GM19351 (cell line): ENCODE measurements at regions not wholly inside any gene's neighbourhood (a gene's known extent, or its start where the extent isn't known, plus 50 kb on each side); places are given as distances from the start of the nearest gene placed in this dataset.

ENCODE experiments used
- ATAC-seq: cut with Tn5 transposase; IDR thresholded peaks from one replicate; pipeline ENCODE4 v1.9.1; 2021; ENCODE audit warnings: mild to moderate bottlenecking, moderate library complexity; ENCODE audit not compliant: unreplicated experiment

DNA sequence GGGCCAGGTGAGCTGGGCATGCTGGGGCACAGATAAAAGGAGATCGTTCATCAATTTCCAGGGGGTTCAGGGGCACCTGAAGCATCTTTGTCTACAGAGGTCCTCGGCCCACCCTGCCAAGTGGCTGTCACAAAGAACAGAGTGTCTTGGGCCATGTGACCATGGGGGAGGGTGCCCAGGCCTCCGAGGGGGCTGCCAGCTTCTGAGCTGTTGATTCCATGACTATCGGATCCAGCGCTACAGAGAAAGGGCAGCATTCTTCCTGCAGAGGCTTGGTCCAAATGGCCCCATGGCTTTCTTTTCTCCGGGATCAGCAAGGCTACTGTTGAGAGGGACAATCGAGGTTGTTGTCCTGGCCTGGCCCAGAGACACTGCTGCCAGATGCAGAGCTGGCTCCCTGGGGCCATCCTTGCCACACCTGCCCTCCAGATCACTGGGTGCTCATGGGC, 289.2 kb downstream of the ZSWIM6 start:
- no peak for ATAC-seq

DNA sequence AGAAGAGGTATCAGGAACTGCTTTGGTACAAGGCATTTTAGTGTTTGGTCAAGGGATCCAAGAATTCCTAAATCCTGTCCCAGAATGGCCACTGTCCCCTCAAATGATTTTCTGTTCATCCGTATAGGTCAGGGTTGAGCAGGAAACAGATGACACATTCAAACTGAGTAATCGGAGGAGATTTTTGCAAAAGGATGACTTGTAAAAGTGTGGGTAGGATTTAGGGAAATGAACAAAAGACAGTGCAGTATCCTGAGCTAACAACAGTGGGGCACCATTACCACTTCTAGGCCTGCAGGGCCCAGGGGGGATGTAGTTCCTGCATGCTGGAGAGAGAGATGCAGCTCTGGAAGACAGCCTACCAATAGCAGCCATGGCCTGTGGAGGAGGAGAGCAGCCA, 290.1 kb downstream of the ZSWIM6 start:
- no peak for ATAC-seq

DNA sequence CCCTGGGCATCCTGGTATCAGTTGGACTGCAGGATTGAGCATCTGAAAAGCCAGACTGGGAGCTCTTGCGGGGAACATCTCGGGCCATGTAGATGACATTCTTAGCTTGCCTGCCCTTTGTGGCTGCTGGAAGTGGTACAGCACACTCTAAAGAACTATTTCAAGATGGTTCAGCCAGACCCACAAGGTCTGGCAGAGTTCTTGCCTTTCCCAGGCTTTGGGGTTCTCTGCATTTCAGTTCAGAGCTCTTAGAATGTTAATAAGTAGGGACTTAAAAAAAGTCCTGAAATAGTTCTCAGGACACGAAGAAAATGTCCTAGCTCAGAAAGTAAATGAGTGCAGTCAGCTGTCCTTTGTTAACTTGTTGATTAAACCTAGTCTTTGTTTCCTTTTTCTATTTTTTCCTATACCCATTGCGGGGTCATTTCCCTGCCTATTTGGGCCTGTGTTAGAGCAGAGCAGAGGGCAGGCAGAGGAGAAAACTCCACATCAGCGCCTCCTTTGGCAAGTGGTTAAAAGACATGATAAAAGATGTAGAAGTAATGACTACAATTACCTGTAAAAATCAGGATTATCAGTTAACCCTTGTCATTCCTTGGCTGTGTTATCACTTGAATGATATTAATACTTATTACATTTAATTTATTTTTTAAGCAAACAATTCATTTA, 291.5 kb downstream of the ZSWIM6 start:
- ATAC-seq: no peak

DNA sequence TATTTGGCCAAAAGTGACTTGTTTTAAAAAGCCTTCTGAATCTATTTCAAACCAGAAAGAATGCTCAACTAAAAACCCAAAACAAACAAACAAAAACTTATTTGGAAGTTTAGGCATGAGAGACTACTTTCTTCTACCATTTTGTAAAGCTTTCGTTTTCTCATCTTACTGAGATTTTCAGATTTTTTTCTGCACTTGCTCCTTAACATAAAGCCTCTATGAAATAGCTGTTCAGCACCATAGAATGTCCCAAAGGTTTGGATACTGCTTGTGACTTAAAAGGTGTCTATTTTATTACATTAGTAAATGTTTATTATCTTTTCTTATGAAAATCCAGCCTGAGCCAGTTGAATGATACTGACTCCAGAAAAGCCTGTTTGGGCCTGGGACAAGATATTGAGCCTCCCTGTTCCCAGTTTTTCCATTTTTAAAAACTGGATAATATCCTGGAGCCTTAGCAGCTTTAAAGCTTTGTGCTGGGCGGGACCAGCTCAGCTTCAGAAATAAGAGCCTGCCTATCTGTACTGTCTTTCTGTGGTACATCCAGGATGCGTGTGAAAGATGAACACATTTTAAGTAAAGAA, 292.6 kb downstream of the ZSWIM6 start:
- ATAC-seq: no peak

DNA sequence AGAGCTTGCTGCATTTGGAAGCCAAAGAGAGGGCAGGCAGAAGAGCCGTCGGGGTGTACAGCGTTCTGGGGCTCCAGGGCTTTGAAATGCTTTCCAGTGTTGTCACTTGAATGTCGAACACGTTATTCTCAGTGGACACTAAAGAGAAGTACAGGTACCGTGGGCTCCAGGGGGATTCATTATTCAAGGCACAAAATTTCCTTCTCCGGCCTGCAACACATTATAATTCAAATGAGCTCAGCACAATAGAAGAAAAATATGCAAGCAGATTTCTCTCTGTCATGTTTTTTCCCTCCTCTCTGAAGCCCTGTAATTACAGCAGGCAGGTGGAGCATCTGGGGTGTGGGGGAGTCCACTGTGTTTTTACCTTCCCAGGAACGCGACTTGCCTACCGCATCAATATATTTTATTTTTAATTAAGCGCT, 293.1 kb downstream of the ZSWIM6 start:
- ATAC-seq: no peak

DNA sequence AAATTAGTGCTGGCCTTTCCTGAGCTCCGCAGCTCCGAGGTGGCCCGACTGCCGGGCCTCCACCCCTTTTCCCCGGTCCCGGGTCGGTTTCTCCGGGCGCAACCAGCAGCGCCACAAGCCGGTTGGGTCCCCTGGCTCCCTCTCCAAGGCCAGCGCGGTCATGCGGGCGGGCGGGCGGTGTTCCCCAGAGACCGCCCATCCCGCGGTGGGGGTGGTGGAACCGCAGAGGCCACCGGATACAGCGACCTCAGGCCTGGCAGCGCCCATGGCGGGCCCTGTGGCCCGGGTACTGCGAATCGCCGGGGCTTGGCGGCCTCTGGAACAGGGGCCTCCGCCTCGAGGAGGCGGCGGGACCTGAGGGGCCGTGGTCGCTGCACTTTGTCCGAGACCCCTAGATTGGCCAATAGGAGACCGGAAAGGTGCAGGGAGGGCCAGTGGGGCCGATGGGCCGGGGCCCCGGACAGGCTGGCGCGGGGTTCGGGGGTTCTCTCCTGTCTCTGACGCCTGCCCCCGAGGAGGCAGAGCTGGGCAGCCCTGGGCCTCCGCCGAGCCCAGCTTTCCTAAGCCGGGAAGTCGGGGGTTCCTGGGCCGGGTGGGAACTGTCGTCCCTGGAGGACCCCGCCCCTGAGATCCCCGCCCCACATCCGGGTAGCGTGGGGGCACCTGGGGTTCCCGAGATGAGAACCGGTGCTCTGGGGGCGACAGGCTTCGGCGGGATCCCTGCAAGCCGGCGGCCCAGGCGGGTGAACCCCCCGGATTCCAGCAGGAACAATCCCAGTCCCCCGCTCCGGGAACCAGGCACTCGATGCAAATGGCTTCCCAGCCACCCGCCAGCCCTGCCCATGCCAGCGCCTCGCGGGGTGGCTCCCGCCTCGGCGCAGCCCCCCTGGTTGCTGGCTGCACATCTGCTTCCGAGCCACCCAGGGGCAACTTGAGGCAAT, 293.9 kb downstream of the ZSWIM6 start:
- ATAC-seq: peak; percentile 60

DNA sequence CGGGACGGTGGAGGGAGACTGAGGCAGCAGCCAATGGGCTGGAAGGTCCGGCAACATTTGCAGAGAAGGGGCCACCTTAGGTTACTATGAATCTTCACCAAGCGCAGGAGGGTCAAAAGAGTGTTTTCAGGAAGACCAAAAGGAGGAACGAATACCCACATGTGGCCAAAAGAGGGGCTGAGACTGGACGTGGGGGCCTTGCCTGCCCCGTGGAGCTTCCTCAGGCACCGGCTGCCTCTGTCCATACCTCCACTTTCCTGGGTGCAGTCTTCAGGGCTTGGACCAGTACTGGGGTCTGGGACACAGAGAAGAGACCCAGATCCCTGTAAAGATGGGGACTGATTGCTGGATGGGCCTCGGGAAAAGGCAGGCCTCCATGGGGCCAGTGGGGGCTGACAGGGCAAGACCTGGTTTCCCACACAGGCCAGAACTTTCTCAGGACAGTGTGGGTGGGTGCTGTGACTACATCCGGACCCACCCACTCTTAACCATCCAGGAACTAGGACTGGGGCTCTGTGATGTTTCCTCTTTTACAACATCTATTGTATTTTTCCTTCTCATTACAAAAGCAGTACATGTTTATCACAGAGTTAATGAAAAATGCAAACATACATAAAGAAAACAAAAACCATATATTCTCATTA, 294.7 kb downstream of the ZSWIM6 start:
- ATAC-seq: peak; percentile 39

DNA sequence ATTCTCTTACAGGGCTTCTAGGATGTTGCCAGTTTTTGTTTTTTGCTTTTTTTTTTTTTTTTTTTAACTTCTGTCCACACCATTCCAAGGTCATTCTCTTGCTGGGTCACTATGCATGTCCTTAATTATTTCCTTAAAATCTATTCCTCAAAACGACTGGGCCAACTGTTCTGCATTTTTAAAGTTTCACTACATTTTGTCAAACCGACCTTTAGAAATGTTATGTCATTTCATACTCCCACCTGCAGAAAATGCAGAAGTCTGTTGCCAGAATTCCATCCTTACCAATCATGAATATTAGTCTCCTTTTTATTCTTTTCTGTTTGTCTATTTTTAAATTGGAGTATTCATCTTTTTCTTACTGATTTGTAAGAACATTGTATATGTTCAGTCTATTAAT, 295.5 kb downstream of the ZSWIM6 start:
- ATAC-seq: no peak

DNA sequence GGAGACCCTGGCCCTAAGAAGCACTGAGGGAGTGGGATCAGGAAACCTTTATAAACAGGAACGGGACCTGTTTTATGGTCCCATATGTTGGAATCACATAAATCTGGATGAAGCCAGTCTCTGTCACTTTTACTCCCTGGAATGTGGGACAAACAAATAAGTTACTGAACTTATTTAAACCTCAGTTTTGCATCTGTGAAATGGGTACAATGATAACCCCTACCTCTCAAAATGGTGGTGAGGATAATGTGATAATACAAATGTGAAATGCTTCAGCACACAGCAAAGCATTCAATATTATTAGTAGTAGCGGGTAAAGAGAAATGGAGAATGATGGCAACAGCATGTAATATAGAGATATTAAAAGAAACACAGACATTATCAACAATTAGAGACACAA, 298.9 kb downstream of the ZSWIM6 start:
- no peak for ATAC-seq

DNA sequence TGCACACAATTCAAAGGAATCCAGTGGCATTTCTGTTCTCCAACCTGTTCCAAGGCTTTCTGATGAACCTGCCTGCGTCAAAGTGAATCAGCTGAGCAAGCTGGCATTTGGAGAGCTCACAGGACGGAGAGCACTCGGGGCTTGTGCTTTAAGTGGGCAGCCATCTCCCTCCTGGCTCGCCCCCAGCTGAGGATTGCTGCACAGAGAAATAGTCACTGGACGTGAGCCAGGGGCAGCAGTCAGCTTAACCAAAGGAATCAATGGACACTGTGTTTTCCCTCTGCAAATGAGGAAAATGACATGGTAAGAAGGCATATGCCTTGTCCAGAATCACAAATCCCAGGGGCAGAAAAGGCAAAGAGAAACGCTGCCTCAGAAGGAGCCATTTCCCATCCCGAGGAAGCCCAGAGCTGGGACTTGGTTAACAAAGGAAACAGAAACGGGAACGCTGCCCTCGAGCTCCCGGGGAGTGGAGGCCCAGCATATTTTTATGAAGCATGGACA, 299.4 kb downstream of the ZSWIM6 start:
- ATAC-seq: no peak

DNA sequence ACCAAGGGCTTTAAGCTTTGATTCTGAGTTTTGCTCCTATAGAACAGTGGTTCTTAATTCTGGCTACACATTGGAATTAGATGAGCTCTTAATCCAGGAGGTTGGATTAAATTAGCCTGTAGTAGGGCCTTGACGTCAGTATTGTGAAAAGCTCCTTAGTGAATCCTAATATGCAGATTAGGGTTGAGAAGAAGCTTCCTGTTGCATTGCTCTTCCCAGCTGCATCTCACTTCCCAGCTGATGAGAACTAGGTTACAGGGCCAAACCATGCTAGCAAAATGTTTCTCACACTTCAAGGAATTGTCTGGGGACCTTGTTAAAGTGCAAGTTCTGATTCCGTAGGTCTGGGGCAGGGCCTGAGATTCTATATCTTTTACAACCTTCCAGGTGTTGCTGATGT, 300.0 kb downstream of the ZSWIM6 start:
- no peak for ATAC-seq

DNA sequence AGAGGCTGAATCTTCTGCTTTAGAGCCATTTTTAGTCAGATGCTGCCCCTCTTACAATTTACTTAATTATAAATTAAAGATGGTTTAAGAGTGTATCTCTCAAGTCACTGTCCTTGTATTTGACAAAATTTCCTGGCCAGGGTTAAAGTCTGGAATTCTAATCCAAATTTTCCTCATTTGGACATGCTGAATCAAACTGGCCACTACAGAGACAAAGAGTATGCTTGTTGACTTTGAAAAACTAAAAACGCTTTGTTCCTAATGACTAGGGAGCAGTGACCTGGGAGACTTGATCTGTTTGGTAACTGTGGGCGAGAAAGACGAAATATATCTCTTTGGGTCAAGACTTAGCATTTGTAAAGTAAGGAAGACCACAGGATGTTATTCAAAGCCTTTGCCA, 303.2 kb downstream of the ZSWIM6 start:
- ATAC-seq: no peak

DNA sequence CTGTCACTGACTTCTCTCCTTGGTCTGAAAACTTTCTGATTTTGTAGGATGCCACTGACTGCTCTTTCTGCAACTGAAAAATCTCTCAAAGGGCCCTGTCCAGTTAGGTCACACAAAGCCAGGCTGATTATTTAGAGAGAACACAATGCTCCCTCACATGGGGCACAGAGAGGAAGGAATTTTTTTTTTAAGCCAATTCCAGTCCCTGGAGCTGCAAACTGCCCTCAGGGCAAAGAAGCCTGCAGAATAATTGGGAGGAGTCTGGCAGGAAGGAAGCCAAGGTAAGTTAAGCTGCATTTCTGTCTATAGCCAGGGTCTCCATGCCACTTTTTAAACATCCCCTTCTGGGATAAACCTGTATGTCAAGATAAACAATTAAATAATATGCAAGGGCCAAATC, 305.5 kb downstream of the ZSWIM6 start:
- ATAC-seq: no peak

DNA sequence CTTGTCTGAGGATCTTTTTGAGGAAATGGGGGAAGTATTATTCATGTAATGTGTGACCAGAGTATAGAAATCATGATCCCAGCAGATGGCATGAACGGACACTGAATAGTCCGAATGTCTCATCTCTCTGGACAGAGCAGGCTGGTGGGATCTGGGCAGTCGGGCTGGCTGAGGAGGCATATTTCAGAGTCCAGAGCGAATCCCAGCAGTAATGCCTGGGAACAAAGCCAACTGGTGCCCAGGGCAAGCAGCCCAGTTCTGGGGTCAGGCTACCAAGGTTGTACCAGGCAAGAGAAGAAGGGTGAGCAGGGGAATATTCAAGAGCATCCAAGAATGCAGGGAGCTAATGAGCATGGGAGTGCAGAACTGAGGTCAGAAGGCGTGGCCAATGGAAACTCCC, 306.4 kb downstream of the ZSWIM6 start:
- ATAC-seq: no peak

DNA sequence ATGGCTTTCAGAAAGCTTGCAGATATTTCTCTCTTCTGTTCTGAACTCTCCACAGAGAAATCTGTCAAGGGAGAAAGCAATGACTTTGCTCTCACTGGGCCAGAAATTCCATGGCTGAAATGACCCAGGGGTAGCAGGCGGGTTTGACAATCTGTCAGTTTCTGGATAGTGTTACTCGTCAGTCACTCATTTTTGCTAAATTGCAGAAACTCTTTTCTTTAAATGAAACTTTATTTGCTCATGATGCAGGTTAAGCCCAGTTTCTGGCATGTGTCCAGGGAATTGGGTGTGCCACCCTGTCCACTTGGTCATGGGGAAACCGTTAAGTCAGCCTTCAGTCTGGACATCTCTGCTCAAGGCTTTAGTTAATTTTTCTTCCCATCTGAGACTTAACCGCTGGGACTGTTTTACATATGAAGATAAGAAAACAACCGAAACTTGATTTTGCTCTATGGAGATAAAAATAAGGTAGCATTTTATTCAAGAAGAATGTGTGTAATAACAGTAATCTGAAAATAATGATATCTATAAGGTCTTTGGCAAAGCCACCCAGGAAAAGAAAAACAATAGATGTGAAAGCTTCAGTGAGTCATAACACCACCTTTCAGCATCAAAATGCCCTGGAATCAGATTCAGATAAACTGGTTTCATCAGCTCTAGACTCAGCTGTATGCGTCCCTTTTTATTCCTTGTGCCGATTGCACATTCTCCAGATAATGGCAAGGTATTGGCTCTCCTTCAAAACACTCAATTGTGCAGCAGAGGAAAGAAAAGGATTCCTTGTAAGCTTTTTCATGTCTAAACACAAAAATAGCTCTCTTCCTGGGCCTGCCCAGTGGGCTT, 308.3 kb downstream of the ZSWIM6 start:
- ATAC-seq: no peak

DNA sequence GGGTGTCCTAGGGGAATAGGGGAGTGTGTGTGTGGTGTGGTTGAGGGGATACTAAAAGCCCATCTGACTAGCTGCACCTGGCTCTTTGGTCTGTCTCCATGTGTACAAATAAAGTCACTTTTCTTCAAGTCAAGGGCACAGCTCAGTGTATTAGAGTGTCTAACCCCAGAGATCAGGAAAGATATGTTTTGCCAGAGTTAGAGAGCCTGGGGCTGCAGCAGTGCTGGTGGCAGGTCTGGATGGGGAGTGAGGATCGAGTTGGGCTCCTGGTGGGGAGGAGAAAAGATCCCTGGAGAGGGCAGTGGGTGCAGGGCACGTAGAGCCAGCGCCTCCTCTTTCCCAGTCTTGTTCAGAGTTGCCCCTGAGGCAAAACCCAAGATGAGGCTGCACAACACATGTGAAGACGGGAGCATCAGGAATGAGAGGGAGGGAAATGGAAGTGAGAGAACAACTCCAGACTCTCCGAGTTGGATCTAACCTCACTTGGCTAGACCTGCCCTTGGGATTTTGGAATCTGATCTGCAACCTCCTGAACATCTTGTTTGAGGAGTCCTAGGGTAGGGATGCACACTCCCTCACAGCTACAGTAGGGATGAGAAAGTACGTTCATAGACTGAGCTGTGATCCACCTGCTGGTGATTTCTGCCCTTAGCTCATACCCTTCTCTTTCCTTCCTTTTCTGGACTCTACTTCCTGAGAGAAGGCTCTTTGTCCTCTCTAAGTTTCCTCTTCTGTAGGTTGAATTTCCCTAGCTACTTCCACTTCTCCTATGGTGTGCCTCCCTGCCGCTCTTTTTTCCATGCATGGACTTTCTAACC, 309.9 kb downstream of the ZSWIM6 start:
- no peak for ATAC-seq

DNA sequence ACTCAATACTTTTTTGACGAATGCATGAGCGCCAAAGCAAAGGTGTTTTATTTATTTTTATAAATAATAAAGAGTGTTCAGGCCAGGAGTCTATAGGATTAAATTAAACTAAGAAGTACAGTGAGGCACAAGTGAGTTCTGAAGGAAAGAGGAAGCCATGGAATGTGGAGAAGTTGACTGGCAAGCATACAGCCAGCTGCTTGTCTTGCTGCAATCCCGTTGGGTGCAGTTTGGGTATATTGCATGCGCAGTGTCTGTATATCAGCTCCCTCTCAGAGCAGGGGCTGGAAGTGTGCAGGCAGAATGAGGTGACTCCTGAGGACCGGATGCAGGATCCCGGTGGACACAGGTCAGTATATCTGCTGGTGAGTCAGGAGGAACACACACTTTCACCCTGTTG, 315.6 kb downstream of the ZSWIM6 start:
- ATAC-seq: no peak

DNA sequence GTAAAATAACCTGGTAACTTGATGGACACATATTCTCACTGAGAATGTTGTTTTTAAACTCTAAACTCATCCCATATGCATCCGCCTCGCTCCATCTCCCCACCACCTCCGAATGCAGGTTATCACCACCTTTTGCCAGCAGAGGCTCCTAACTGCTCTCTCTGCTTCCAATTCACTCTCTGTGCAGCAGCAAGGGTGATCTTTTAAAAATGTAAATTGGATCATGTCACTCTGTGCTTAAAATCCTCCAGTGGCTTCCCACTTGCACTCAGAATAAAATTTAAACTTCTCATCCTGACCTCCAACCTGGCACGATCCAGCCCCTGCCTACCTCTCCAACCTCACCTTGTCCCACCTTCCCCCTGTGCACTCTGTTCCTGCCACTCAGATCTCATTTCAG, 317.2 kb downstream of the ZSWIM6 start:
- no peak for ATAC-seq

DNA sequence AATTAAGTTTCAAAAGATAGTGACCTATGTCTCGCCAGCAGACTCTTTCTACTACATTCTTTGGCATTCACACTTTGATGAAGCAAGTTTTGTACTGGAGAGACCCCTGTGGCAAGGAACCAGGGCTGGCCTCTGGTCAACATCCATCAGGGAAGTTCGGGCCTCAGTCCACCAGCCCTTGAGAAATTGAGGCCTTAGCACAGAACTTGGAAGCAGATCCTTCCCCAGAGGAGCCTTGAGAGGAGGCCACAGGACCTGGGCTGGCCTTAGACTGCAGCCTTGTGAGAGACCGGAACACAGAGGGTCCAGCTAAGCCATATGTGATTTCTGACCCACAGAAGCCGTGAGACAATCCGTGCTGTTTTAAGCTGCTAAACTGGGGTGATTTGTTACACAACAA, 317.9 kb downstream of the ZSWIM6 start:
- ATAC-seq: no peak
